ENCODE measurements at regions not wholly inside any gene's neighbourhood (a gene's known extent, or its start where the extent isn't known, plus 50 kb on each side); places are given as distances from the start of the nearest gene placed in this dataset.

GRCh38 chr17:14808425-14808824 is 456.7 kb downstream of the PMP22 start:
- DNase-seq (ENCODE audit: extremely low read depth in 1 of 4, low spot score in 3 of 4), result no peak
- H3K4me2 ChIP-seq (ENCODE audit: insufficient read depth, low read length), result no peak overlapping the region
- no peaks in the 10 kb centered on the region for H3K36me3 ChIP-seq (ENCODE audit: control insufficient read depth, insufficient read depth, low read length)
- H3K79me2 ChIP-seq (ENCODE audit: control insufficient read depth, insufficient read depth, low read length), result no peaks in the 10 kb centered on the region
- no peak for FAIRE-seq
- no peaks in the 10 kb centered on the region for H3K27me3 ChIP-seq (ENCODE audit: control insufficient read depth in 2 of 2, insufficient read depth in 2 of 2, low read length in 2 of 2)
- intact Hi-C loops (cut with micrococcal nuclease) (no loop called here), in situ Hi-C loops (cut with MboI) (no loop called here)
- BruUV-seq (replicated peaks), result no TSS peak
- no peak overlapping the region for H3K9ac ChIP-seq (ENCODE audit: insufficient read depth in 1 of 2, low read depth in 2 of 2, low read length in 2 of 2)
- H3K4me3 ChIP-seq, result no peak overlapping the region
- TF ChIP-seq NBN (IDR thresholded peaks at IDR 0.05; ENCODE audit: low read depth), result no peak
- no peak for TF ChIP-seq KLF10 (CRISPR knock-in tag; IDR thresholded peaks at IDR 0.05)
- no peak for TF ChIP-seq C11orf30 (IDR thresholded peaks at IDR 0.05; ENCODE audit: low read depth)
- no peak for TF ChIP-seq ZBTB8A (IDR thresholded peaks at IDR 0.05; ENCODE audit: partially characterized antibody)
- TF ChIP-seq SOX6 (IDR thresholded peaks at IDR 0.05), result no peak
- TF ChIP-seq ZNF518B (CRISPR knock-in tag; IDR thresholded peaks at IDR 0.05), result no peak
- no peaks in the 10 kb centered on the region for H3K4me1 ChIP-seq (replicated peaks in 1 of 2; ENCODE audit: control insufficient read depth in 2 of 2, insufficient read depth in 2 of 2, low read length in 2 of 2)
- POLR2A ChIA-PET, result no interaction called here
- no peak overlapping the region for H3K27ac ChIP-seq (ENCODE audit: extremely low read depth, low read depth, low read length)
- CTCF ChIA-PET (ENCODE audit: low intra/inter-chr PET ratio), result no interaction called here
- no peaks in the 10 kb centered on the region for H3K9me3 ChIP-seq (replicated peaks; ENCODE audit: control insufficient read depth, insufficient read depth, low read depth, low read length)
- ATAC-seq, result no peak
- no peaks in the 10 kb centered on the region for H3K9me1 ChIP-seq (ENCODE audit: control insufficient read depth, insufficient read depth, low read length)
- no peak overlapping the region for H2AFZ ChIP-seq (ENCODE audit: low read depth, low read length)
- no peaks in the 10 kb centered on the region for H4K20me1 ChIP-seq (replicated peaks; ENCODE audit: control insufficient read depth, insufficient read depth, low read length)
